ENCODE measurements at regions not wholly inside any gene's neighbourhood (a gene's known extent, or its start where the extent isn't known, plus 50 kb on each side); places are given as distances from the start of the nearest gene placed in this dataset.

DNA sequence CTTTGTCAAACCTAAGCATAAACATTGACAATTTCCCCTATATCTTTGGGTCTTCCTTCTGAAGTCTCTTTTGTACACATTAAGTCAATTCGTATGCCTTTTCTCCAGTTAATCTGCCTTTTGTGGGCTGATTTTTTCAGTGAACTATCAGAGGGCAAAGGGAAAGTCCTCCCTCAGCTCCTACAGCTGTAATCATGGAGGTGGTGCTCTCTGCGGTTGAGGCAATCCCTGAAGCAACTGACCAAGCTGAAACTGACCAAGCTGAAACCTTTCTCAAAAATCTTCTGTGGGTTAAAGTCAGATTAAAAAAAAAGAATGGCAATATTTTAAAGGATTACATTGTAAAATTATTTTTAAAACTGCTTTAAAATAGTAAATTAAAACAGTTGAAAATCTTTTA is 105.8 kb upstream of the DNAJC10 start:
- H3K36me3 ChIP-seq (ENCODE audit: control insufficient read depth in 2 of 2, insufficient read depth in 1 of 2, low read length in 2 of 2) = no peaks in the 10 kb centered on the region
- TF ChIP-seq SP7 (tag by site-specific recombination; IDR thresholded peaks at IDR 0.05) = no peak
- ChIA-PET CTCF (interaction anchor here (0.7 kb wide), 2 partner anchors 25 to 106 kb away, joined by 3 read pairs; no protein-coding TSS in a partner anchor), POLR2A (no interaction called here)
- H3K4me1 ChIP-seq (ENCODE audit: control insufficient read depth, insufficient read depth, low read length) = no peaks in the 10 kb centered on the region
- no peaks in the 10 kb centered on the region for H3K9me3 ChIP-seq (ENCODE audit: control insufficient read depth, insufficient read depth, low read depth, low read length)
- no peak overlapping the region for H3K27ac ChIP-seq (ENCODE audit: extremely low read depth, low read depth, low read length)
- H3K4me3 ChIP-seq (ENCODE audit: low read depth, low read length) = no peak overlapping the region

DNA sequence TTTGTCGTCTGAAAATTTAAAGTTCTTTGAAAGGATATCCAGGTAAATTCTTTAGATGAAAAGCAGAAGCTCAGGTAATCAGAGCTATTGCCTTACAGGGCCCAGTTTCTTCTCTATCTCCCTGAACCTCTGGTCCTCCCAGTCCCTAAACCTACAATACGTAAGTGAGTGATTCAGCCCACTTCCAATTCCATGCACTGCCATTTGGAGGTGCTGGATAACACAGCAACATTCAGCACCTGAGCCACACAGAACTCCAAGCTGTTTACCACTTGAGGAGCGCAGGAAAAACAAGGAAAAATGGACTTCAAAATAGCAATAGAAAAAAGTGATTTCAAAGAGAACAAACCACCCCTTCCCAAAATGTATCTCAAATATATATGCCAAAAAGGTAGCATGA is 105.0 kb upstream of the DNAJC10 start:
- H3K4me1 ChIP-seq (ENCODE audit: control insufficient read depth, insufficient read depth, low read length) = no peaks in the 10 kb centered on the region
- TF ChIP-seq, protein P1, sequence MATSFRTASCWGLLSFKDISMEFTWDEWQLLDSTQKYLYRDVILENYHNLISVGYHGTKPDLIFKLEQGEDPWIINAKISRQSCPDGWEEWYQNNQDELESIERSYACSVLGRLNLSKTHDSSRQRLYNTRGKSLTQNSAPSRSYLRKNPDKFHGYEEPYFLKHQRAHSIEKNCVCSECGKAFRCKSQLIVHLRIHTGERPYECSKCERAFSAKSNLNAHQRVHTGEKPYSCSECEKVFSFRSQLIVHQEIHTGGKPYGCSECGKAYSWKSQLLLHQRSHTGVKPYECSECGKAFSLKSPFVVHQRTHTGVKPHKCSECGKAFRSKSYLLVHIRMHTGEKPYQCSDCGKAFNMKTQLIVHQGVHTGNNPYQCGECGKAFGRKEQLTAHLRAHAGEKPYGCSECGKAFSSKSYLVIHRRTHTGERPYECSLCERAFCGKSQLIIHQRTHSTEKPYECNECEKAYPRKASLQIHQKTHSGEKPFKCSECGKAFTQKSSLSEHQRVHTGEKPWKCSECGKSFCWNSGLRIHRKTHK (tag by site-specific recombination; IDR thresholded peaks at IDR 0.05) = no peak
- TF ChIP-seq ZNF514 (tag by site-specific recombination; IDR thresholded peaks at IDR 0.05) (no peak), MZF1 (tag by site-specific recombination; IDR thresholded peaks at IDR 0.05; ENCODE audit: borderline replicate concordance) (no peak), ZSCAN23 (tag by site-specific recombination; IDR thresholded peaks at IDR 0.05) (no peak), ZFP37 (tag by site-specific recombination; IDR thresholded peaks at IDR 0.05) (no peak)
- TF ChIP-seq, protein P2, sequence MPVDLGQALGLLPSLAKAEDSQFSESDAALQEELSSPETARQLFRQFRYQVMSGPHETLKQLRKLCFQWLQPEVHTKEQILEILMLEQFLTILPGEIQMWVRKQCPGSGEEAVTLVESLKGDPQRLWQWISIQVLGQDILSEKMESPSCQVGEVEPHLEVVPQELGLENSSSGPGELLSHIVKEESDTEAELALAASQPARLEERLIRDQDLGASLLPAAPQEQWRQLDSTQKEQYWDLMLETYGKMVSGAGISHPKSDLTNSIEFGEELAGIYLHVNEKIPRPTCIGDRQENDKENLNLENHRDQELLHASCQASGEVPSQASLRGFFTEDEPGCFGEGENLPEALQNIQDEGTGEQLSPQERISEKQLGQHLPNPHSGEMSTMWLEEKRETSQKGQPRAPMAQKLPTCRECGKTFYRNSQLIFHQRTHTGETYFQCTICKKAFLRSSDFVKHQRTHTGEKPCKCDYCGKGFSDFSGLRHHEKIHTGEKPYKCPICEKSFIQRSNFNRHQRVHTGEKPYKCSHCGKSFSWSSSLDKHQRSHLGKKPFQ (tag by site-specific recombination; IDR thresholded peaks at IDR 0.05) = no peak
- H3K9me3 ChIP-seq (ENCODE audit: control insufficient read depth, insufficient read depth, low read depth, low read length) = no peaks in the 10 kb centered on the region
- H3K27ac ChIP-seq (ENCODE audit: extremely low read depth, low read depth, low read length) = no peak overlapping the region
- POLR2A ChIA-PET = no interaction called here
- CTCF ChIA-PET = interaction anchor here (0.7 kb wide), 2 partner anchors 21 to 24 kb away, joined by 3 read pairs; no protein-coding TSS in a partner anchor
- no peak overlapping the region for H3K4me3 ChIP-seq (ENCODE audit: low read depth, low read length)
- no peaks in the 10 kb centered on the region for H3K36me3 ChIP-seq (ENCODE audit: control insufficient read depth in 2 of 2, insufficient read depth in 1 of 2, low read length in 2 of 2)

DNA sequence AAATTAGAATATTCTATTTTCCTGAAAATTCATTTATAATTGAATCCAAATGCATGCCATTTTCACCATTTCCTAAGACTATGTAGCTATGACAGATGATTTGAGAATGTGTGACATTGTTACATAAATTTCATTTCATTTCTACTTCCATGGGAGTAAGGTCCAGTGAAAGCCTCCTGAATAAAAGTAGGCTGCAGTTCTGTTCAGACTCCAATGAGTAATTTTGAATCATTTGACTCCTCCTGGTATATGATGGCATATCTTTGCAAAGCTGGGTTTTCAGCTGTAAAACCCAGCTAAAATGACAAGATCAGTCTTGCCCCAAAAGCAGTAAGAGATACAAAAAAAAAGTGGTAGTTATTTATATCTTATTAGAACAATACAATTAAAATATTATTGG is 101.0 kb upstream of the DNAJC10 start:
- no peak overlapping the region for H3K27ac ChIP-seq (ENCODE audit: extremely low read depth, low read depth, low read length)
- H3K4me3 ChIP-seq (ENCODE audit: low read depth, low read length) = no peak overlapping the region
- H3K9me3 ChIP-seq (ENCODE audit: control insufficient read depth, insufficient read depth, low read depth, low read length) = no peaks in the 10 kb centered on the region
- ChIA-PET CTCF (interaction anchor here (1.5 kb wide), 1 partner anchor 34 kb away, joined by 16 read pairs; no protein-coding TSS in a partner anchor), POLR2A (no interaction called here)
- H3K36me3 ChIP-seq (ENCODE audit: control insufficient read depth in 2 of 2, insufficient read depth in 1 of 2, low read length in 2 of 2) = no peaks in the 10 kb centered on the region
- H3K4me1 ChIP-seq (ENCODE audit: control insufficient read depth, insufficient read depth, low read length) = peaks cover 6% of the 10 kb centered on the region
- TF ChIP-seq, protein P3, sequence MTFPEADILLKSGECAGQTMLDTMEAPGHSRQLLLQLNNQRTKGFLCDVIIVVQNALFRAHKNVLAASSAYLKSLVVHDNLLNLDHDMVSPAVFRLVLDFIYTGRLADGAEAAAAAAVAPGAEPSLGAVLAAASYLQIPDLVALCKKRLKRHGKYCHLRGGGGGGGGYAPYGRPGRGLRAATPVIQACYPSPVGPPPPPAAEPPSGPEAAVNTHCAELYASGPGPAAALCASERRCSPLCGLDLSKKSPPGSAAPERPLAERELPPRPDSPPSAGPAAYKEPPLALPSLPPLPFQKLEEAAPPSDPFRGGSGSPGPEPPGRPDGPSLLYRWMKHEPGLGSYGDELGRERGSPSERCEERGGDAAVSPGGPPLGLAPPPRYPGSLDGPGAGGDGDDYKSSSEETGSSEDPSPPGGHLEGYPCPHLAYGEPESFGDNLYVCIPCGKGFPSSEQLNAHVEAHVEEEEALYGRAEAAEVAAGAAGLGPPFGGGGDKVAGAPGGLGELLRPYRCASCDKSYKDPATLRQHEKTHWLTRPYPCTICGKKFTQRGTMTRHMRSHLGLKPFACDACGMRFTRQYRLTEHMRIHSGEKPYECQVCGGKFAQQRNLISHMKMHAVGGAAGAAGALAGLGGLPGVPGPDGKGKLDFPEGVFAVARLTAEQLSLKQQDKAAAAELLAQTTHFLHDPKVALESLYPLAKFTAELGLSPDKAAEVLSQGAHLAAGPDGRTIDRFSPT (tag by site-specific recombination; IDR thresholded peaks at IDR 0.05) = no peak
- TF ChIP-seq ZNF549 (tag by site-specific recombination; IDR thresholded peaks at IDR 0.05) = no peak
- no peak for TF ChIP-seq ZNF654 (tag by site-specific recombination; IDR thresholded peaks at IDR 0.05; ENCODE audit: low read depth)
- TF ChIP-seq, protein P4, sequence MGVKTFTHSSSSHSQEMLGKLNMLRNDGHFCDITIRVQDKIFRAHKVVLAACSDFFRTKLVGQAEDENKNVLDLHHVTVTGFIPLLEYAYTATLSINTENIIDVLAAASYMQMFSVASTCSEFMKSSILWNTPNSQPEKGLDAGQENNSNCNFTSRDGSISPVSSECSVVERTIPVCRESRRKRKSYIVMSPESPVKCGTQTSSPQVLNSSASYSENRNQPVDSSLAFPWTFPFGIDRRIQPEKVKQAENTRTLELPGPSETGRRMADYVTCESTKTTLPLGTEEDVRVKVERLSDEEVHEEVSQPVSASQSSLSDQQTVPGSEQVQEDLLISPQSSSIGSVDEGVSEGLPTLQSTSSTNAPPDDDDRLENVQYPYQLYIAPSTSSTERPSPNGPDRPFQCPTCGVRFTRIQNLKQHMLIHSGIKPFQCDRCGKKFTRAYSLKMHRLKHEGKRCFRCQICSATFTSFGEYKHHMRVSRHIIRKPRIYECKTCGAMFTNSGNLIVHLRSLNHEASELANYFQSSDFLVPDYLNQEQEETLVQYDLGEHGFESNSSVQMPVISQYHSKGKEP (tag by site-specific recombination; IDR thresholded peaks at IDR 0.05) = no peak
- no peak for TF ChIP-seq HOXC10 (CRISPR knock-in tag; IDR thresholded peaks at IDR 0.05)
- no peak for TF ChIP-seq ZNF292 (tag by site-specific recombination; IDR thresholded peaks at IDR 0.05; ENCODE audit: borderline replicate concordance, low read depth)
- no peak for TF ChIP-seq ZNF426 (tag by site-specific recombination; IDR thresholded peaks at IDR 0.05)
- TF ChIP-seq, protein P5, sequence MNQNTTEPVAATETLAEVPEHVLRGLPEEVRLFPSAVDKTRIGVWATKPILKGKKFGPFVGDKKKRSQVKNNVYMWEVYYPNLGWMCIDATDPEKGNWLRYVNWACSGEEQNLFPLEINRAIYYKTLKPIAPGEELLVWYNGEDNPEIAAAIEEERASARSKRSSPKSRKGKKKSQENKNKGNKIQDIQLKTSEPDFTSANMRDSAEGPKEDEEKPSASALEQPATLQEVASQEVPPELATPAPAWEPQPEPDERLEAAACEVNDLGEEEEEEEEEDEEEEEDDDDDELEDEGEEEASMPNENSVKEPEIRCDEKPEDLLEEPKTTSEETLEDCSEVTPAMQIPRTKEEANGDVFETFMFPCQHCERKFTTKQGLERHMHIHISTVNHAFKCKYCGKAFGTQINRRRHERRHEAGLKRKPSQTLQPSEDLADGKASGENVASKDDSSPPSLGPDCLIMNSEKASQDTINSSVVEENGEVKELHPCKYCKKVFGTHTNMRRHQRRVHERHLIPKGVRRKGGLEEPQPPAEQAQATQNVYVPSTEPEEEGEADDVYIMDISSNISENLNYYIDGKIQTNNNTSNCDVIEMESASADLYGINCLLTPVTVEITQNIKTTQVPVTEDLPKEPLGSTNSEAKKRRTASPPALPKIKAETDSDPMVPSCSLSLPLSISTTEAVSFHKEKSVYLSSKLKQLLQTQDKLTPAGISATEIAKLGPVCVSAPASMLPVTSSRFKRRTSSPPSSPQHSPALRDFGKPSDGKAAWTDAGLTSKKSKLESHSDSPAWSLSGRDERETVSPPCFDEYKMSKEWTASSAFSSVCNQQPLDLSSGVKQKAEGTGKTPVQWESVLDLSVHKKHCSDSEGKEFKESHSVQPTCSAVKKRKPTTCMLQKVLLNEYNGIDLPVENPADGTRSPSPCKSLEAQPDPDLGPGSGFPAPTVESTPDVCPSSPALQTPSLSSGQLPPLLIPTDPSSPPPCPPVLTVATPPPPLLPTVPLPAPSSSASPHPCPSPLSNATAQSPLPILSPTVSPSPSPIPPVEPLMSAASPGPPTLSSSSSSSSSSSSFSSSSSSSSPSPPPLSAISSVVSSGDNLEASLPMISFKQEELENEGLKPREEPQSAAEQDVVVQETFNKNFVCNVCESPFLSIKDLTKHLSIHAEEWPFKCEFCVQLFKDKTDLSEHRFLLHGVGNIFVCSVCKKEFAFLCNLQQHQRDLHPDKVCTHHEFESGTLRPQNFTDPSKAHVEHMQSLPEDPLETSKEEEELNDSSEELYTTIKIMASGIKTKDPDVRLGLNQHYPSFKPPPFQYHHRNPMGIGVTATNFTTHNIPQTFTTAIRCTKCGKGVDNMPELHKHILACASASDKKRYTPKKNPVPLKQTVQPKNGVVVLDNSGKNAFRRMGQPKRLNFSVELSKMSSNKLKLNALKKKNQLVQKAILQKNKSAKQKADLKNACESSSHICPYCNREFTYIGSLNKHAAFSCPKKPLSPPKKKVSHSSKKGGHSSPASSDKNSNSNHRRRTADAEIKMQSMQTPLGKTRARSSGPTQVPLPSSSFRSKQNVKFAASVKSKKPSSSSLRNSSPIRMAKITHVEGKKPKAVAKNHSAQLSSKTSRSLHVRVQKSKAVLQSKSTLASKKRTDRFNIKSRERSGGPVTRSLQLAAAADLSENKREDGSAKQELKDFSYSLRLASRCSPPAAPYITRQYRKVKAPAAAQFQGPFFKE (tag by site-specific recombination; IDR thresholded peaks at IDR 0.05; ENCODE audit: borderline replicate concordance) = no peak
- TF ChIP-seq SP3 (tag by site-specific recombination; IDR thresholded peaks at IDR 0.05) = no peak
- TF ChIP-seq ZSCAN23 (tag by site-specific recombination; IDR thresholded peaks at IDR 0.05) = no peak
- no peak for TF ChIP-seq ZBTB21 (tag by site-specific recombination; IDR thresholded peaks at IDR 0.05)
- no peak for TF ChIP-seq ZNF621 (tag by site-specific recombination; IDR thresholded peaks at IDR 0.05)

All from HEK293 (cell line).